Kidney (tissue), 13 donors: ENCODE measurements at regions not wholly inside any gene's neighbourhood (a gene's known extent, or its start where the extent isn't known, plus 50 kb on each side); places are given as distances from the start of the nearest gene placed in this dataset.

Source experiments
- DNase-seq, 5 donors: peaks; one replicate each; pipeline ENCODE4 v3.0.0-alpha.2; 2013 to 2020
- FAIRE-seq: peaks from 2 replicates; lab custom pipeline; 2012; peaks lifted over from hg19 to GRCh38; lab: Jason Lieb, UNC
- H3K27ac ChIP-seq, 2 donors: one replicate each; pipeline ENCODE4 v1.7.0; 2013; ENCODE audit warnings: low read depth in 2 of 2, low read length in 2 of 2, inconsistent platforms in 1 of 2
- H3K27me3 ChIP-seq: one replicate; pipeline ENCODE4 v1.7.1; 2013; ENCODE audit warnings: low read length, inconsistent platforms; ENCODE audit not compliant: control insufficient read depth, insufficient read depth
- H3K36me3 ChIP-seq, 3 donors: one replicate each; pipeline versions ENCODE4 v1.7.0 to v1.7.1; 2013; ENCODE audit warnings: low read length in 3 of 3, control low read depth in 1 of 3, inconsistent platforms in 1 of 3; ENCODE audit not compliant: insufficient read depth in 3 of 3, control insufficient read depth in 2 of 3
- H3K4me1 ChIP-seq, 3 donors: one replicate each; pipeline versions ENCODE4 v1.7.0 to v1.7.1; 2013; ENCODE audit warnings: low read length in 3 of 3, inconsistent platforms in 1 of 3, low read depth in 1 of 3; ENCODE audit not compliant: control insufficient read depth in 2 of 3, insufficient read depth in 2 of 3
- H3K4me3 ChIP-seq, 3 donors: one replicate each; pipeline versions ENCODE4 v1.7.0 to v1.8.1; 2013; ENCODE audit warnings: low read length in 3 of 3, control low read depth in 1 of 3, inconsistent platforms in 1 of 3
- H3K9ac ChIP-seq, 3 donors: one replicate each; pipeline versions ENCODE4 v1.7.0 to v1.7.1; 2013; ENCODE audit warnings: low read length in 3 of 3, control low read depth in 1 of 3, inconsistent platforms in 1 of 3
- H3K9me3 ChIP-seq, 3 donors: one replicate each; pipeline versions ENCODE4 v1.7.0 to v1.7.1; 2013; ENCODE audit warnings: low read length in 3 of 3, control low read depth in 1 of 3, inconsistent platforms in 1 of 3; ENCODE audit not compliant: control insufficient read depth in 2 of 3, insufficient read depth in 1 of 3
- CTCF ChIP-seq: IDR thresholded peaks from 3 replicates; pipeline ENCODE4 v1.5.1; 2012; ENCODE audit warnings: mild to moderate bottlenecking, moderate library complexity, borderline replicate concordance; ENCODE audit not compliant: insufficient read depth; ENCODE audit errors: extremely low read depth
- intact Hi-C: fragments of 100-400 bp; cut with DNase I; formaldehyde crosslinking; loops from one replicate; pipeline ENCODE4 v1.11.1; 2022
- donor health status: control.
- donor health status: control.
- donor health status: control.
- donor health status: control.
- donor health status: control.
- donor health status: DM: yes; HTN: yes; CAD: no.
- donor health status: Normal renal cell carcinoma (clear cell type).

GRCh38 chr4:53705151-53705764, 114.0 kb upstream of the LNX1 start:
- Histone ChIP-seq H3K9ac (no peak overlapping the region), H3K36me3 (no peaks in the 10 kb centered on the region), H3K4me1 (peaks cover 0 to 24% (median 18%) of the 10 kb centered on the region in 3 donors), H3K27me3 (no peaks in the 10 kb centered on the region), H3K27ac (no peak overlapping the region), H3K4me3 (no peak overlapping the region), H3K9me3 (no peaks in the 10 kb centered on the region)
- FAIRE-seq: no peak
- intact Hi-C loops: no loop called here
- no peak for TF ChIP-seq CTCF
- DNase-seq: no peak

DNA sequence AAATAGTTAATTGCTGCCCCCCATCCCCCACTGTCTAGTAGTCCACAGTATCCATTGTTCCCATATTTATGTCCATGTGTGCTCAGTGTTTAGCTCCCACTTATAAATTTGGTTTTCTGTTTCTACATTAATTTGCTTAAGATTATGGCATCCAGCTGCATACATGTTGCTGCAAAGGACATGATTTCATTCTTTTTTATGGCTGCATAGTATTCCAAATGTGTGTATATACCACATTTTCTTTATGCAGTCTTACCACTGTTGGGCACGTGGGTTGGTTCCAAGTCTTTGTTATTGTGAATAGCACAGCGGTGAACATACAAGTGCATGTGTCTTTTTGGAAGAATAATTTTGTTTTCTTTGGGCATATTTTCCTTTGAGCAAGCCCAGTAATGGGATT, 113.0 kb upstream of the LNX1 start:
- no peaks in the 10 kb centered on the region for H3K27me3 ChIP-seq
- intact Hi-C loops: no loop called here
- H3K36me3 ChIP-seq: no peaks in the 10 kb centered on the region
- no peak for FAIRE-seq
- no peak overlapping the region for H3K27ac ChIP-seq
- H3K4me1 ChIP-seq: peaks cover 0 to 24% (median 18%) of the 10 kb centered on the region in 3 donors
- H3K9ac ChIP-seq: no peak overlapping the region
- TF ChIP-seq CTCF: no peak
- no peak overlapping the region for H3K4me3 ChIP-seq
- H3K9me3 ChIP-seq: no peaks in the 10 kb centered on the region
- DNase-seq: no peak

DNA sequence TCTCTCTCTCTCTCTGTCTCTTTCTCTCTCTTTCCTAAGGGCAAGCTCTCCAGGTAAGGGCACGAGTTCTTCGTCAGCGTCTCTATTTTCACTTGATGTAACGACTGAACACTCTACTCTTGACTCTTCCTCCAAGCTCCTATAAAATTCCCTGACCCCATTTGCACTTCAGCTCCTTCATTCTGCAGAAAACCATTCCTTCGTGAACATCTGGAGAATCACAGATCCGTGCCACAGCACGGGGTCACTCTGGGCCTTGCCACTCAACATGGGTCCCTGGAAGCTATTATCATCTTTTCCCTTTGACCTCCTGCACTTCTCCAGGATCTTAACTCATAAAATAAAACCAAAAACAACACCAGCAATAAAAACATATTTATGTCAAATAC, 112.0 kb upstream of the LNX1 start:
- intact Hi-C loops: no loop called here
- Histone ChIP-seq H3K4me1 (peaks cover 0 to 24% (median 18%) of the 10 kb centered on the region in 3 donors), H3K36me3 (no peaks in the 10 kb centered on the region), H3K9me3 (no peaks in the 10 kb centered on the region), H3K27me3 (no peaks in the 10 kb centered on the region), H3K9ac (peak overlapping the region in 1 of 3 donors; percentile 37), H3K4me3 (peak overlapping the region in 2 of 3 donors; percentile 9 to 53), H3K27ac (peak overlapping the region; percentile 38 to 61)
- no peak for TF ChIP-seq CTCF
- DNase-seq (no peak), FAIRE-seq (no peak)
